Stimulated activated CD8-positive, alpha-beta memory T cell treated with anti-CD3 and anti-CD28 coated beads, Interleukin-2, amount 100 ng/mL, for 48 hours (primary cell): ENCODE measurements at regions not wholly inside any gene's neighbourhood (a gene's known extent, or its start where the extent isn't known, plus 50 kb on each side); places are given as distances from the start of the nearest gene placed in this dataset.
"Not testable (repeated sequence)": the region's sequence is repeated elsewhere in the genome, so short reads cannot be mapped to it uniquely, and the experiment has no call there.

Experiments used
- DNase-seq, 2 donors: peaks; one replicate each; pipeline ENCODE4 v3.0.0-alpha.2; 2020; ENCODE audit warnings: low read depth in 2 of 2

GRCh38 chr7:79553811-79554555 is 100.5 kb upstream of the MAGI2 start:
- DNase-seq = no peak

- no peak for DNase-seq
These were observed 99.0 kb upstream of the MAGI2 start for GRCh38 chr7:79552463-79552862.

- DNase-seq = no peak
These were observed 95.3 kb upstream of the MAGI2 start for GRCh38 chr7:79548727-79549126.

- DNase-seq = no peak
These were observed 93.7 kb upstream of the MAGI2 start for GRCh38 chr7:79547132-79547531.

GRCh38 chr7:79540592-79540991 is 87.1 kb upstream of the MAGI2 start:
- DNase-seq = no peak

GRCh38 chr7:79534128-79534527 is 80.7 kb upstream of the MAGI2 start:
- DNase-seq = no peak

- DNase-seq = no peak
These were observed 78.6 kb upstream of the MAGI2 start for GRCh38 chr7:79531905-79532664.

GRCh38 chr7:79531116-79531515 is 77.6 kb upstream of the MAGI2 start:
- no peak for DNase-seq

GRCh38 chr7:79529881-79530235 is 76.4 kb upstream of the MAGI2 start:
- DNase-seq = no peak

- no peak for DNase-seq
These were observed 75.9 kb upstream of the MAGI2 start for GRCh38 chr7:79529214-79529880.

GRCh38 chr7:79528421-79528820 is 75.0 kb upstream of the MAGI2 start:
- no peak for DNase-seq

- no peak for DNase-seq
These were observed 70.6 kb upstream of the MAGI2 start for GRCh38 chr7:79524048-79524447.

- no peak for DNase-seq
These were observed 70.0 kb upstream of the MAGI2 start for GRCh38 chr7:79523436-79523835.

- DNase-seq = no peak
These were observed 67.1 kb upstream of the MAGI2 start for GRCh38 chr7:79520543-79520942.

- DNase-seq = no peak
These were observed 61.9 kb upstream of the MAGI2 start for GRCh38 chr7:79515358-79515757.

GRCh38 chr7:79513261-79513660 is 59.8 kb upstream of the MAGI2 start:
- DNase-seq = no peak

- no peak for DNase-seq
These were observed 58.8 kb upstream of the MAGI2 start for GRCh38 chr7:79512261-79512660.

GRCh38 chr7:79511056-79511455 is 57.6 kb upstream of the MAGI2 start:
- DNase-seq = not testable (repeated sequence)

- no peak for DNase-seq
These were observed 53.7 kb upstream of the MAGI2 start for GRCh38 chr7:79507131-79507530.

- no peak for DNase-seq
These were observed 53.0 kb upstream of the MAGI2 start for GRCh38 chr7:79506481-79506880.

- DNase-seq = no peak
These were observed 51.3 kb upstream of the MAGI2 start for GRCh38 chr7:79504607-79505389.
